ENCODE measurements at regions not wholly inside any gene's neighbourhood (a gene's known extent, or its start where the extent isn't known, plus 50 kb on each side); places are given as distances from the start of the nearest gene placed in this dataset.

DNA sequence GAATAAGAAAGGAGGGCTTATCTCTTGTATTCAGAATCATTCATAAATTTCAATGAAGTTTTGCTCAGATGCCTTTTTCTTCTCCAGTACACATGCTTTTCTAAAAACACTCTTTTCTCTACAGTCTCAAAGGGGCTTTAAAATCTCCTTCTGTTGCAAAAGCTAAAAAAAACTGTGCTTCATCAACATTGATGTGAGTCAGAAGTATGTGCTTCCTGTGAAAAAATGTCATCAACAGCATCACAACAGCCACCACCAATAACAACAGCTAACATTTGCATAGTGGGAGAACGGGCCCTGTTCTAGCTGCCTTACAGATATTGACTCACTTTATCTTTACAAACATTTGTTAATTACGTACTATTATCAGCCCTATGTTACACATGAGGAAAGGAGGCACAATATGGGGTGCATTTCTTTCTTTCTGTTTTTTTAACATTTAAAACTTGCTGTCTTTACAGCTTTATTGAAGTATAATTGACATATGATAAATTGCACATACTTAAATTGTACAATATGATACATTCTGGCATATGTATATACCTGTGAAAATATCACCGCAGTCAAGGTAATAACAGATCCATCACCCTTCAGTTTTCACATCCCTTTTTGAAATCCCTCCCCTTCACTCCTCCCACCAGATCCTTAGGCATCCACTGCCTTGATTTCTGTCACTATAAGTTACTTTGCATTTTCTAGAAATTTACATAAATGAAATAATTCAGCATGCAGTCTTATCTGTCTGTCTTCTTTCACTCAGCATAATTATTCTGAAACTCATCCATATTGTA is 1605.4 kb upstream of the LRRTM3 start:
- no peak for ATAC-seq

DNA sequence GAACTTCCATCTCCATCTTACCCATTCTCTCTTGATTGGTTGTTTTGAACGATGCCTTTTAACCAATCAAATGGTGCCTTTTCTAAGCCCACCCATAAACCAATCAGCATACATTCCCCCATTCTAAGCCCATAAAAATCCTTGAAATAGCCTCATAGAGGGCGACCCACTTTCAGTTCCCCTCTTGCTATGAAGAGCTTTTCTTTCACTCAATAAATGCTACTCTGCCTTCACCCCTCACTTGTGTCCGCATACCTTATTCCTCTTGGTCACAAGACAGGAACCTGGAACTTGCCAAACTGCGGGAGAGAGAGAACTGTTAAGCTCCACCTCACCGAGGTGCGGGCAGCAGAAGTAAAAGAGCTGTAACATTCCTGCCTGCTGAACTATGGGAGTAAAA is 1602.0 kb upstream of the LRRTM3 start:
- ATAC-seq = no peak

DNA sequence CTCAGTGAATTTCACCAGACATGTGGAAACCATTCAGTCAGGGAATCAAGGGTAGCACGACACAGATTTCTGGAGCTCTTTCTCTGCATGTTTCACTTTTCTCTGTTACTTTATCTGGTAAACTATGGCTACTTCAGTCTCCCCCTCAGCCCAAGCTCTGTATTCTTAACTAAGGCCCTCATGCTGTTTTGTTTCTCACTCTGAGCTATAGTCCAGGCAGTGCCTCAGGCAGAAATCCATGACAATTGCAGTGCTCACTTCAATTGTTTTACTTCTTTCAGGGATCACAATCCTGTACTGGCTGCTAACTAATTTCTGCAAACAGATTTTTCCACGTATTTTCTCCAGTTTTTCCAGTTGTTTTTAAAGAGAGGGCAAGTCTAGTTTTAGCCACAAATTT is 1599.9 kb upstream of the LRRTM3 start:
- ATAC-seq = no peak

DNA sequence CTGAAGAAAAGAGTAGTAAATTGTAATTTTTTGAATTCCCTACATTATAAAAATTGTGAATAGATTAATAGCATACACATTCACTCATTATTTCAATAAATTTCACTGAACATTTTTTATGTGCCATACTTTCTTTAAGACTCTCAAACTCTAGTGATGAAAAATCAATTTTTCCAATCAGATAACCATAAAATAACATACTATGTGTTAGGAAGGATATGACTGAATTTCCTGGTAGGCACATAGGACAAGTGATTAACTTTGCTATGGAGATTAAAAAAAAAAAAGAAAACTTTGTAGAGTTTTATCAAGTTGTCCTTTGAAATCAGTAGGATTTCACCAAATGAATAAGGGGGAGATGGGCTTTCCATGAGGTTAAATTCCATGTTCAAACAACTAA is 1597.3 kb upstream of the LRRTM3 start:
- no peak for ATAC-seq

DNA sequence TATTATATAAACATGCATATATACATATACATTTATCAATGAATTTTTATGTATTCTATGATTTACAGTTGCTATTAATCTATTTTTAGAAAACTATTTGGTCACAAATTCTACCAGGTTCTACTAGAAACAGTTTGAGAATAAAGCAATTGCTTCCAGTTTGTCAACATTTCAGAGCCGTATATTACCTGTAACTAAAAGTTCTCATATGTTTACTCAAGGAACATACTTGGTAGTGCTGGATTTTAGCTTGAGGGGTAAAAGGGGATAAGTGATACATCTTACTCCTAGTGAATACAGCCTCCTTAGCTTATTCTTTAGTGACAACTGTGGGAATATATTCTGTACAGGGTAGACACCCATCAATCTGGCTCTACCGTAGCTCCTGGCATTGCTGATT is 1590.5 kb upstream of the LRRTM3 start:
- no peak for ATAC-seq

DNA sequence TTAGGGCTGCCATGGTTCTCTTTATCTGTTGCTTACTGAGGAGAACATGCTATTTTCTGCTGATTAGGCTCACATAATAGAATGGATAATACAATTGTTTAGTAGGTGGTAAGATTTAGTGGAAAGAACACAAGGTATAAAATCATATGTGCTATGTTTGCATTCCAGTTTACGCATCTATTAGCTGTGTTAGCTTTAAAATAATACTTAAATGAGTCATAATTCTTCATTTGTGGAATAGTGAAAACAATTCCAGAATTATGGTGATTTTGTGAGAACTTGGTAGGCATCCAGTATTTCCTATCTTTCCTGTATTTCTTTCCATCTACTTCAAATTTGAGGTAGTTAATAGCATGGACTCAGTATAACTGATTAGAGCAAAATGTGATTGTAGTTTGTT is 1585.5 kb upstream of the LRRTM3 start:
- no peak for ATAC-seq

DNA sequence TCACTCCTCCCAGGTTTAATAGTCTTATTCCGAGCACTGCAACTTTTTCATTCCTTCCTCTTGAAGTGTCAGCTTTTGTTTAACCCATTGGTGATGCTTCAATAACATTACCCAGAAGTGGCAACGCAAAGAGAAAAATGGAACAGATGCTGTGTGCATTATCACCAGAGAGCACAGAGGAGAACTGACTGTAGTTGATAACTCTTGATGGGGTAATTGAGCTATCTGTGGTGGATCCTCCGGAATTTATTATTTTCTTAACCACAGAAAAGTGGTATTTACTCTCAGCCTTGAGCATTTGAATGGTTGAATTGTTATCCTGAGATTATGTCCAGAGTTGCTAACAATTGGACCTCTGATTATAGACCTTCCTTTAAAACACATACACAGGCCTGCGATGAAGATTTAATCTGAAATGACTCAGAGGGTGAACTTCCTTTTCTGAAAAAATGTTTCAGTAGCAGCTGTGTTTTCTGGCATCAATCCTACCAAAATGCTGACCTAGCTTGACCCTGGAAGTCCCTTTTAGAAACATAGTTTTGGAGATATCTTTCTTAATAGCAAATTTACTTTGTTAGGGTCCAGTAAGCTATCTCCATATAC is 1584.4 kb upstream of the LRRTM3 start:
- ATAC-seq = no peak

DNA sequence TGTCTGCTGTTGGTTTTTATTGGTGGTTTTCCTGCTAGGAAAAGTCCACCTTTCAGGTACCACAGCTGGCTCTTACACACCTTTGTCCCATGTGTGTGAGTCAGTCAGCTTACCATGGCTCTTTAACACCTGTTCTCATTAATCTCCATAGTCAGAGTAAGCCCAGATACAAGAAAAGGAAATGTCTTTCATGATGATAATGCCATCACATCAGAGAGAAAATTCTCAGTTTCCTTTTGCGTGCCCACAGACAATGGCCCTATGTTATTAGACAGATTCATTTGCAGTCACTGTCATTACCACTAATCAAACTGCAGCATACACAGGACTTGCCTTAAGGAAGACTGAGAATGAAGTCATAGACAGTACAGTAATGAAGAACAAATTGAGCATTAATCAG is 1583.6 kb upstream of the LRRTM3 start:
- ATAC-seq = no peak

DNA sequence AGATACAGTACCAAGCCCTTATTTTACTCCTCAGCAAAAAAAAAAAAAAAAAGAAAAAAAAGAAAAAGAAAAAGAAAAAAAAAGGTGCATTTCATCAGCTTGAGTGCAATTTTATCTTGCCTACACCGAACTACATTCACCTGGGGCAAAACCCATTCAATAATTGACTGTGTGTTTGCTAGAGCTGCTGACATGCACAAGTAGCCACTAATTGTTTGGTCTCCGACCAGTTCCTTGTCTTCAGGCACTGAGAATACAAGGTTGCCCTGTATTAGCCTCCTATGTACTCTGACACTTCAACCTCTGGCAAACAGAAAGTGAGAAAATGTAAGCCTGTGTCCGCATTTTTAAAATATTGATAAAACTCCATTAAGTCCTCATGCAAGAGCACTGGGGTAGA is 1579.4 kb upstream of the LRRTM3 start:
- ATAC-seq = no peak

DNA sequence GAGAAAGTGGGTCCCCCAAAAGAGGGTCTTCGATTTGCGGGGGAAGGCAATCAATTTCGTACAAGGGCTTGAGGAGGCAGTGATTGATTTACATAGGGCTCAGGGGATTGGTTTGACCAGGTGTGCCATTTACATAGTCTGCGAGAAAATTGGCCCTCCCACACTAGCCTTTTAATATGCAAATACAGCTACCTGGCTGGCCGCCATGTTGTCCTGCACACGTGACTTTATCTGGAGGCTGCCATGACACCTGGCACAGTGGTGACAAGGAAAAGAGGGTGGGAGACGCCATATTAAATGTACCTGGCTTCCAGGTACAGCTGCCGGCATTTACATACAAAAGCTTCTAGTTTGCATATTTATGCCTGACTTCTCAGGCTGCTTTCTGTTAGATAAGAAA is 1577.2 kb upstream of the LRRTM3 start:
- no peak for ATAC-seq

DNA sequence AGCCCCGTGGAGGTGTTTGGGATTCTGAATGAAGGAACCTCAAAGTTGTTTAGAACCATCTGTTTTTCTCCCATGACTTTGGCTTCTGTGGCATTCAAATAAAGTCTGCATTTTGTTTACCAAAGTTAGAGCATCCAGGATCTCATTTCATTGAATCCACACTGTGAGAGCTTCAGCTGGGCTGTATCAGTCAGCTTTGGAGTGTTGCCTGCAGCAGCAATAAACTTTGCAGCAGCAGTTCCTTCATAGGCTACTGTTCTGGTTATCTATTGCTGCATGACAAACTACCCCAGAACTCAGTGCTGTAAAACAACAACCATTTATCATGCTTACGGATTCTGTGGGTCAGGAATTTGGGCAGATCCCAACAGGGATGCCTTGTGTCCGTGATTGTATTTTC is 1575.2 kb upstream of the LRRTM3 start:
- no peak for ATAC-seq

DNA sequence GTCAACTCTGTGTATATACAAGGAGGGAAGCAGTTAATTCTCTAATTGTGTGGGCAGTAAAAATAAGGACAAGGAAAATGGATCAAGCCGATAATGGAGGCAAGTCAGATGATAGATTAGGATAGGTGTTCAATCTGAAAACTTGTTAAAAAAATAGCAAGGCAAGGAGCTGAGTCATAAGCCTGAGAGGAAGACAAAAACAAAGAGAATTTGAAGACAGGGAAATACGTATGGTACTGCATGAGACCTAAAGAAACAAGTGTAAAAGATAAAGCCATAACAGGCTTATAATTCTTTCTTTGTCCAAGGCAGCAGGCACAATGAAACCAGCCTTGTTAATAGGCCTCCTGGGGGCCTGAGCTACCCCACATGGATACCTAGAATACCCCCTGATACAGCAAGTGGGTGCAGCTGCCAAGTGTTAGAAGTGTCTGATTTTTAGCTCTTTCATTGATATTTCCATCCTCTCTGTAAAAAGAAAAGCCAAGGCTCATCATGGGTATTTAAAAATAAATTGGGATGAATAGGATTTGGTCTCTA is 1570.6 kb upstream of the LRRTM3 start:
- ATAC-seq = no peak

DNA sequence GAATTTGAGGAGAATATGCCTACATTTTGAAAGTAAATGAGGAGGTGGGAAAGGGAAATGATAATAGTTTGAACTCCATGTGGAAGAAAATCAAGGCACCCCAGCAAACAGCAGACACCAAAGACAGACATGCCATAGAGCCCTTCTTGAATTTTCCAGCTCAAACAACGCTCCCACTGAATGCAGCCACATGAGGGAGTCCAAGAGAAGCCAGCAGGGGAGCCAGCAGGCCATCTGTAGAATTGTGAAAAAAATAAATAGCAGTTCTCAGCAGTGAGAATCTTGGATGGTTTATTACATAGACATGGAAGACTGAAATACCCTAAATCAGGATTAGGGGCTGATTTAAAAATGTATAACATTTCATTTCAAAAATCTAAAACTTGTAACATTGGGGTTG is 1567.3 kb upstream of the LRRTM3 start:
- no peak for ATAC-seq

DNA sequence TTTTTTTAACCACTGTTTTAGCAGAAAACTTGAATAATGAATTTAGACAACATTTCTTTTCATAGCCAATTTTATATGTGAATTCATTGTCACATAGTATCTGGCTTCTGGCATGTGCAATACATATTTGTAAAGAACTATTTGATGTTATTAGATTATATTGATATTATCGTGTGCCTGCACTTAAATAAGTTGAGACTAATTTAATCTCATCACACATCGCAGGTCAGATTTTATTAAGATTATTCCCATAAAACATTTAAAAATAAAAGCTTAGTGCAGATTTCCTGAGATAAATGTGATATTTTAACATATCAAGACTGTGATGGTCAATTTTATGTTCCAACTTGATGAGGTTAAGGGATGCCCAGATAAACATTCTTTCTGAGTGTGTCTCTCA is 1565.3 kb upstream of the LRRTM3 start:
- ATAC-seq = no peak

DNA sequence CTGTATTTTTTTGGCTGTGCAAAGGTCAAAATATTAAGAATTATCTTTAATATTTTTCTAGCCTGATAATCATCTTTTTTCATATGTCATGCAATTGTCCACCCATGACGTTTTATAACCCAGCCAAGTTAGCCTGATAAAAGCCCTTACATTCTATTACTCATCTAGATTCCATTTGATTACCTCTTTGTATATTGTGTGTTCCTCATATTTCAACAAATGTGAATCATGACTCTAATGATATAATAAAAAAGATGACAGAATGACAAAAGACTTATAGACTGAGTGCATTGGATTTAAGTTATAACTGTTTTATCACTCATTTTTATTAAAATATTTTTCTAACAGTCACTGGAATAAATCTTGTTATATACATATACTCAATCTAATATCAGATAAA is 1560.0 kb upstream of the LRRTM3 start:
- no peak for ATAC-seq

DNA sequence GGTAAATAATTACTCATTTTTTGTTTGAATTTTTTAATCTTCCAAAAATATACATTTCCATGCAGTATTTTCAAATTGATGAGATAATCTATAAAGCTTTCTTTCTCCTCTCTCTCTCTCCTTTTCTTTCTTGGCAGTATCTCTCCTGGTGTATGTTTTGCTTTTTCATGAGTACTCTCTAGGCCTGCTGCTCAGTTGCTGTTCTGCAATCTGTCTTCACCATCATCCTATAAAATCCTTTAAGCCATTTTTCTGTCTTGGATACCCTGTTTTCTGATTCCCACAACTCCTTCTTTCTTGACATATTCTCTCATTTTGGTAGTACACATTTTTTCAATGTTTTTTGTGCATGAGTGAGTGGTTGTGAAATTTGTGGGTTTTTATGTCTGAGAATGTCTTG is 1558.1 kb upstream of the LRRTM3 start:
- ATAC-seq = no peak

DNA sequence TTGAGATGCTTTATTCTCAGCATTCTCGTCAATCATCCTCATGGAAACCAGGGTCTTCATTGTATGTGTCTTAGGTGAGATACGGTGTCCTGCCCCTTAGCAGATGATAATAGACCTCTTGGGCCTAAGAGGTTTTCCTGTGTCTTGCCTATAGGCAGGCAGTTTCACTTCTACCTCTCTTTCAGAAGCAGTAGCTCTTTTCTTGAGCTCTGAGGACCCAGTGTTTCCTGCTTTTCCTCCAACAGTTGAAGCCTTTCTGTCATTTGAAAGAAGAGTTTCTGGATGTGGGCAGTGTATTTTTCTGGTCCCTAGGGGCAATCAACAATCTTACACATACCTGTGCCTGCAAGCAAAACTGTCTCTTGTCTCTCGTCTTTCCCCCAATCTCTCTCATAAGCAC is 1550.3 kb upstream of the LRRTM3 start:
- no peak for ATAC-seq

DNA sequence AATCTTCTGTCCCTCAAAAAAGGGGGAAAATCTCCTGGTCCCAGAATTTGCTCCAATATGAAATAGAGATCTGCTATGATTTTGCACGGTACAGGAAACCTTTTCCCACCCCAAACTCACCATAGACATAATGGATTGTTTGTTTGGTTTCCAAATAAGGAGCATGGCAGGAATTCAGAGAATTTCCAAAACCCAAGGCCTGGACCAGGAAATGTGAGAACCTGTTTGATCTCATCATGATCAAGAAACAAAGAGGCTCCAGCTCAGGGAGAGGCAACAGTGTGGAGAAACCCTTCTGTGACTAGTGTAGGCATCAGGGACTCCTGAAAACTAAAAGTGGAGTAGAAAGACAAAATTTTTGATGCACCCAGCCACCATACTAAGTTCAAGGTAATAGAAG is 1548.1 kb upstream of the LRRTM3 start:
- no peak for ATAC-seq

DNA sequence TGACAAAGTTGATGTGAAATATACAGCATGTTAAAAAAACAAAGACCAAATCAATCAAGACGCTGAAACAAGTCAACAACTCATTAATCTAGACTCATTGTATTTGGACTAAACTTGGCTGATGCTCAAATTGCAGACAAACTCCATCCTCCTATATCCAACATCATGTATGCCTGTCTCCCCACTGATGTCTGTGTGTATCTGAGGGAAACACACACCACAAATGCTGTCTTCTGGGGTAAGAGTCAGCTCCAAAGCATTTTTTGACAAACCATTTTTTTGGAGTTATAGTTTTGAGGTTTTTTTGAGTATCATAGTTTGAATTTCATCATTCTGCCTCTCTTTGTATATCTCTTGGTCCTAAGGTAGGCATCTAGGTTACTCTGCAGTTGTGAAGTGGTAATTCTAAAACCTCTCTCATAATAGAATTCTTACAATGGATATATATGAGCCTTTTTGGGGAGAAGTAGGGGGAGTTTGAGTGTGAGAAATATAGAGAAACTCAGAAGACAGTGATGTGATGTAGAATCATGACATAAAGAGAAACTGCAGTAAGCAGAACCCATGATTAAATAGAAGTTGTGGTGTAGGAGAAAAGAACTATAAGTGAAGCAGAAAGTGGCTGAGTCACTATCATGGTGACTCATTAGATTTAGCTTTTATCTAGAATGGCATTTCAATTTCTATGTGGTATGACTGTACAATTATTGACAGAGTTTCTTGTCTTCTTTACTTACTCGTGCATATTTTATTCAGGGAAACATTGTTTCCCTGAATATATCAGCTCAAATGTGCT is 1531.1 kb upstream of the LRRTM3 start:
- peak; percentile 82 to 83 for ATAC-seq

DNA sequence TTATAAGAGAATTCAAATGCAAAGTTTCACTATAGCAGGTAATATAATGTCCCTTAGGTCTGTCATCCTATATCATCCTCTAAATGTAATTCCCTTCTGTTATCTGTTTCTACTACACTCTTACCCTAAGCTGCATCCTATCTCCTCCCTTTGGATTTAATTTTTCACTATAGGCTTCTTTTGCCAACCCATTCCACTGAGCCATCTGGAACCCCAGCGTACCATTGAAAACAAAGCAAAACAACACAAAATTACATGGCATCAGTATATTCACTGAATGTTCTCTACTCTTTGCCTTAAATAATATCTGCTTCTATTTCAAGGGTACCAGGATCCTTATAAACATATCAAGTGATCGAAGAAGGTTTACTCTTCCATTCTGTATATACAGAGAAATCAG is 1530.2 kb upstream of the LRRTM3 start:
- ATAC-seq = no peak

DNA sequence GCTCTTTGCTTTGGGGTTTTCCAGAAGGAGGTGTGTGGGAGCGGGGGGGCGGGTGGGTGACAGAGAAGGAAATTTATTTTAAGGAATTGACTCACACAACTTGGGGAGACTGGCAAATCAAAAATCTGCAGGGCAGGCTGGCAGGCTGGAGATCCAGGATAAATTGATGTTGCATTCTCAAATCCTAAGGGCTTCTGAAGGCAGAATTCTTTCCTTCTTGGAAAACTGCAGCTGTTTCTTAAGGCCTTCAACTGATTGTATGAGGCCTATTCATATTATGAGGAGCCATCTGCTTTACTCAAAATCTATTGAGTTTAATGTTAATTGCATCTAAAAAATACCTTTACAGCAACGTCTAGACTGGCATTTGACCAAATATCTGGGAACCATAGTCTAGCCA is 1528.8 kb upstream of the LRRTM3 start:
- ATAC-seq = no peak

DNA sequence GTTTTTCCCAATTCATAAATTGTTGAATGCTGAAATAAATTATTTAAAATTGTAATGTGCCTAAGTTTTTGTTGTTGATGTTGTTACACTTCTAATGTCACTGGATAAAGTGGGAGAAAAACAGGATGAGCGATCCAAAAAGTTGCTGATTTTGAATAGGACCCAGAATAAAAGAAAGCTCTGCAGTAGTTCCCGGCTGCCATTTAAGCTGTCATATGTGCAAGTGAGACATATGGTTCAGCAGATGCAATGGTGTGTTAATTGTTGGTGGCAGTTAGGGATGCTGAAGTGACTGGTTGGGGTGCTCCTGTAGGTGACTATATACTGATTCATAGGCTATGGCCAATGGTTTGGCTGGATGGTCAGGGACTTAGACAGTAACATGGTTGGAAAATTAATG is 1517.4 kb upstream of the LRRTM3 start:
- ATAC-seq = no peak

DNA sequence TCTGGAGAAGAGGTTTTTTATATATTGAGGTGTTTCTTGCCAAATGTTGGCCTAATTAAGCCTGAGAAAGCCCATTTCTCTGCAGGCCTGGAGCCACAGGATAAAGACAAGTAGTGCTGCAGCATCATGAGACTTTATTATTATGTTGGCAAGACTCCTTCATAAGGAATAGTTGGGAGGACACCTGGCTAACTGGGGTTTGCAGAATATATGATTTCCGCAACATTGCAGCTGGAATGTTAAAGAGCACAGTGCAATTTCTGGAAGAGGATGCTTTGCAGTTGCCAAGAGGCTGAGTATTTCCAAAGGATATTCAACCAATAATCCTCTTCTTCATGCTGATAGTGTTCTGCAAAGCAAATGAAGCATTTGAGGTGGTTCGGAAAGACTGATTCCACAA is 1512.8 kb upstream of the LRRTM3 start:
- no peak for ATAC-seq

DNA sequence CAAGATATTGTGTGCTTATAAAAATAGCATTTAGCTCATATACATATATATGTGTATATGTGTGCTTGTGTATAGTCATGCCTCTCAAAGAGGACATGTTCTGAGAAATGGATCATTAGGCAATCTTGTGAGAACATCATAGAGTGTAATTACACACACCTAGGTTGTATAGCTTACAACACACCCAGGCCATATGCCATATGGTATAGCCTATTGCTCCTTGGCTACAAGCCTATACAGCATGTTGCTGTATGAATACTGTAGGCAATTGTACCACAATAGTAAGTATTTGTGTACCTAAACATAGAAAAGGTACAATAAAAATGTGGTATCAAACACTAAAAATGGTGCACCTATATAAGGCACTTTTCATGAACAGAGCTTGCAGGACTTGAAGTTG is 1510.5 kb upstream of the LRRTM3 start:
- no peak for ATAC-seq

Measured in activated CD4-positive, CD25-positive, alpha-beta regulatory T cell treated with anti-CD3 and anti-CD28 coated beads, Interleukin-2, amount 50 U/mL, for 24 hours (primary cell).